ENCODE measurements at regions not wholly inside any gene's neighbourhood (a gene's known extent, or its start where the extent isn't known, plus 50 kb on each side); places are given as distances from the start of the nearest gene placed in this dataset.

GRCh38 chr6:15800841-15801617 is 138.2 kb upstream of the DTNBP1 start:
- H3K4me3 Mint-ChIP-seq: no peak overlapping the region
- peaks cover 2% of the 10 kb centered on the region for H3K36me3 Mint-ChIP-seq
- H3K4me1 Mint-ChIP-seq: no peaks in the 10 kb centered on the region
- no peaks in the 10 kb centered on the region for H3K9me3 Mint-ChIP-seq
- H3K27ac Mint-ChIP-seq: no peak overlapping the region
- no peaks in the 10 kb centered on the region for H3K27me3 Mint-ChIP-seq

- H3K36me3 Mint-ChIP-seq: peaks cover 2% of the 10 kb centered on the region
- H3K27ac Mint-ChIP-seq: no peak overlapping the region
- no peaks in the 10 kb centered on the region for H3K27me3 Mint-ChIP-seq
- H3K4me1 Mint-ChIP-seq: no peaks in the 10 kb centered on the region
- H3K4me3 Mint-ChIP-seq: no peak overlapping the region
- H3K9me3 Mint-ChIP-seq: no peaks in the 10 kb centered on the region
These were observed 135.9 kb upstream of the DTNBP1 start for GRCh38 chr6:15798533-15799255.

- Mint-ChIP-seq H3K36me3 (peaks cover 2% of the 10 kb centered on the region), H3K4me3 (no peak overlapping the region), H3K4me1 (no peaks in the 10 kb centered on the region), H3K27ac (no peak overlapping the region), H3K9me3 (no peaks in the 10 kb centered on the region), H3K27me3 (no peaks in the 10 kb centered on the region)
These were observed 134.0 kb upstream of the DTNBP1 start for GRCh38 chr6:15796844-15797243.

GRCh38 chr6:15796130-15796771 is 133.4 kb upstream of the DTNBP1 start:
- Mint-ChIP-seq H3K4me1 (no peaks in the 10 kb centered on the region), H3K9me3 (no peaks in the 10 kb centered on the region), H3K4me3 (no peak overlapping the region), H3K36me3 (peaks cover 2% of the 10 kb centered on the region), H3K27me3 (no peaks in the 10 kb centered on the region), H3K27ac (no peak overlapping the region)

GRCh38 chr6:15793826-15794225 is 131.0 kb upstream of the DTNBP1 start:
- no peaks in the 10 kb centered on the region for H3K27me3 Mint-ChIP-seq
- no peaks in the 10 kb centered on the region for H3K9me3 Mint-ChIP-seq
- no peaks in the 10 kb centered on the region for H3K4me1 Mint-ChIP-seq
- H3K36me3 Mint-ChIP-seq: peaks cover 2% of the 10 kb centered on the region
- H3K4me3 Mint-ChIP-seq: no peak overlapping the region
- H3K27ac Mint-ChIP-seq: no peak overlapping the region

- H3K36me3 Mint-ChIP-seq: peaks cover 2% of the 10 kb centered on the region
- no peaks in the 10 kb centered on the region for H3K9me3 Mint-ChIP-seq
- H3K4me1 Mint-ChIP-seq: no peaks in the 10 kb centered on the region
- H3K27ac Mint-ChIP-seq: no peak overlapping the region
- H3K27me3 Mint-ChIP-seq: no peaks in the 10 kb centered on the region
- H3K4me3 Mint-ChIP-seq: no peak overlapping the region
These were observed 130.5 kb upstream of the DTNBP1 start for GRCh38 chr6:15793288-15793687.

GRCh38 chr6:15792842-15793241 is 130.0 kb upstream of the DTNBP1 start:
- no peak overlapping the region for H3K27ac Mint-ChIP-seq
- peaks cover 2% of the 10 kb centered on the region for H3K36me3 Mint-ChIP-seq
- no peaks in the 10 kb centered on the region for H3K4me1 Mint-ChIP-seq
- no peaks in the 10 kb centered on the region for H3K9me3 Mint-ChIP-seq
- H3K27me3 Mint-ChIP-seq: no peaks in the 10 kb centered on the region
- H3K4me3 Mint-ChIP-seq: no peak overlapping the region

GRCh38 chr6:15791448-15792181 is 128.8 kb upstream of the DTNBP1 start:
- Mint-ChIP-seq H3K4me3 (no peak overlapping the region), H3K9me3 (no peaks in the 10 kb centered on the region), H3K27ac (no peak overlapping the region), H3K36me3 (no peaks in the 10 kb centered on the region), H3K4me1 (no peaks in the 10 kb centered on the region), H3K27me3 (no peaks in the 10 kb centered on the region)

- no peak overlapping the region for H3K27ac Mint-ChIP-seq
- no peaks in the 10 kb centered on the region for H3K27me3 Mint-ChIP-seq
- no peaks in the 10 kb centered on the region for H3K9me3 Mint-ChIP-seq
- H3K36me3 Mint-ChIP-seq: no peaks in the 10 kb centered on the region
- H3K4me1 Mint-ChIP-seq: no peaks in the 10 kb centered on the region
- no peak overlapping the region for H3K4me3 Mint-ChIP-seq
These were observed 127.3 kb upstream of the DTNBP1 start for GRCh38 chr6:15790116-15790515.

GRCh38 chr6:15786846-15787245 is 124.0 kb upstream of the DTNBP1 start:
- Mint-ChIP-seq H3K27me3 (no peaks in the 10 kb centered on the region), H3K36me3 (no peaks in the 10 kb centered on the region), H3K4me1 (no peaks in the 10 kb centered on the region)

GRCh38 chr6:15783484-15783883 is 120.7 kb upstream of the DTNBP1 start:
- H3K4me1 Mint-ChIP-seq: no peaks in the 10 kb centered on the region
- H3K27me3 Mint-ChIP-seq: peaks cover under 1% of the 10 kb centered on the region
- H3K4me3 Mint-ChIP-seq: no peak overlapping the region
- H3K9me3 Mint-ChIP-seq: no peaks in the 10 kb centered on the region
- no peak overlapping the region for H3K27ac Mint-ChIP-seq
- H3K36me3 Mint-ChIP-seq: no peaks in the 10 kb centered on the region

More at GRCh38 chr6:15786846-15787245, 124.0 kb upstream of the DTNBP1 start:
- H3K9me3 Mint-ChIP-seq: no peaks in the 10 kb centered on the region
- H3K4me3 Mint-ChIP-seq: no peak overlapping the region
- no peak overlapping the region for H3K27ac Mint-ChIP-seq

- H3K4me3 Mint-ChIP-seq: no peak overlapping the region
- no peaks in the 10 kb centered on the region for H3K36me3 Mint-ChIP-seq
- H3K27me3 Mint-ChIP-seq: peaks cover 3% of the 10 kb centered on the region
- H3K4me1 Mint-ChIP-seq: no peaks in the 10 kb centered on the region
- H3K9me3 Mint-ChIP-seq: no peaks in the 10 kb centered on the region
- no peak overlapping the region for H3K27ac Mint-ChIP-seq
These were observed 119.1 kb upstream of the DTNBP1 start for GRCh38 chr6:15781890-15782289.

GRCh38 chr6:15781333-15781732 is 118.5 kb upstream of the DTNBP1 start:
- Mint-ChIP-seq H3K9me3 (no peaks in the 10 kb centered on the region), H3K4me1 (peaks cover under 1% of the 10 kb centered on the region), H3K4me3 (no peak overlapping the region), H3K27ac (no peak overlapping the region), H3K27me3 (peaks cover 3% of the 10 kb centered on the region), H3K36me3 (no peaks in the 10 kb centered on the region)

- H3K27ac Mint-ChIP-seq: no peak overlapping the region
- no peaks in the 10 kb centered on the region for H3K9me3 Mint-ChIP-seq
- no peak overlapping the region for H3K4me3 Mint-ChIP-seq
- no peaks in the 10 kb centered on the region for H3K36me3 Mint-ChIP-seq
- H3K27me3 Mint-ChIP-seq: peaks cover 3% of the 10 kb centered on the region
- peaks cover 5% of the 10 kb centered on the region for H3K4me1 Mint-ChIP-seq
These were observed 117.6 kb upstream of the DTNBP1 start for GRCh38 chr6:15780437-15780836.

GRCh38 chr6:15779726-15780125 is 116.9 kb upstream of the DTNBP1 start:
- H3K27ac Mint-ChIP-seq: no peak overlapping the region
- no peaks in the 10 kb centered on the region for H3K9me3 Mint-ChIP-seq
- no peaks in the 10 kb centered on the region for H3K36me3 Mint-ChIP-seq
- H3K4me1 Mint-ChIP-seq: peaks cover 5% of the 10 kb centered on the region
- H3K4me3 Mint-ChIP-seq: no peak overlapping the region
- peaks cover 3% of the 10 kb centered on the region for H3K27me3 Mint-ChIP-seq

Data from activated naive CD4-positive, alpha-beta T cell treated with anti-CD3 and anti-CD28 coated beads, Interleukin-2, amount 50 U/mL, for 24 hours (primary cell).